Astrocyte of the cerebellum (primary cell): ENCODE measurements at regions not wholly inside any gene's neighbourhood (a gene's known extent, or its start where the extent isn't known, plus 50 kb on each side); places are given as distances from the start of the nearest gene placed in this dataset.
A peak's percentile ranks its signal among the peaks of the same experiment; 100 is the strongest.
"Not testable (repeated sequence)": the region's sequence is repeated elsewhere in the genome, so short reads cannot be mapped to it uniquely, and the experiment has no call there.

Experiments used
- DNase-seq: peaks from one replicate; pipeline ENCODE4 v3.0.0-alpha.2; 2011; ENCODE audit warnings: low read depth
- H3K4me3 ChIP-seq: 2 replicates; pipeline ENCODE4 v1.5.1; 2011; ENCODE audit warnings: mild to moderate bottlenecking, low read depth, low read length, moderate library complexity
- CTCF ChIP-seq: IDR thresholded peaks from 2 replicates; pipeline ENCODE4 v1.5.1; 2012; ENCODE audit warnings: low read length, low read depth, moderate library complexity, mild to moderate bottlenecking; ENCODE audit errors: missing control alignments
- in situ Hi-C: cut with HindIII; loops from 2 replicates; pipeline ENCODE4 v1.10.0; 2017; ENCODE audit warnings: low sequenced_read_pairs

- no peak for DNase-seq
- in situ Hi-C loops = no loop called here
These were observed 1380.5 kb upstream of the CDH8 start for GRCh38 chr16:63416712-63417111.

GRCh38 chr16:63415014-63415413 is 1378.8 kb upstream of the CDH8 start:
- TF ChIP-seq CTCF = no peak
- no peak for DNase-seq
- H3K4me3 ChIP-seq = no peak overlapping the region
- in situ Hi-C loops = no loop called here

More at GRCh38 chr16:63416712-63417111, 1380.5 kb upstream of the CDH8 start:
- no peak overlapping the region for H3K4me3 ChIP-seq
- no peak for TF ChIP-seq CTCF

GRCh38 chr16:63410594-63410993 is 1374.4 kb upstream of the CDH8 start:
- no peak for DNase-seq
- in situ Hi-C loops = no loop called here
- TF ChIP-seq CTCF = no peak
- no peak overlapping the region for H3K4me3 ChIP-seq

GRCh38 chr16:63403792-63404191 is 1367.6 kb upstream of the CDH8 start:
- no peak for TF ChIP-seq CTCF
- in situ Hi-C loops = no loop called here
- no peak for DNase-seq
- H3K4me3 ChIP-seq = no peak overlapping the region

GRCh38 chr16:63388277-63388676 is 1352.0 kb upstream of the CDH8 start:
- in situ Hi-C loops, DNase-seq, H3K4me3 ChIP-seq: not testable (repeated sequence)

- DNase-seq = no peak
- no peak overlapping the region for H3K4me3 ChIP-seq
- TF ChIP-seq CTCF = no peak
- in situ Hi-C loops = no loop called here
These were observed 1349.6 kb upstream of the CDH8 start for GRCh38 chr16:63385714-63386432.

- peak; percentile 15 for DNase-seq
- in situ Hi-C loops = no loop called here
- no peak overlapping the region for H3K4me3 ChIP-seq
- no peak for TF ChIP-seq CTCF
These were observed 1337.5 kb upstream of the CDH8 start for GRCh38 chr16:63373744-63374143.
